NK-92 treated with Interleukin-12 subunit alpha and Interleukin-12 subunit beta, amount 100 ng/mL, for 24 hours (cell line): ENCODE measurements at regions not wholly inside any gene's neighbourhood (a gene's known extent, or its start where the extent isn't known, plus 50 kb on each side); places are given as distances from the start of the nearest gene placed in this dataset.

Experiments used
- DNase-seq: peaks from one replicate; lab custom pipeline; 2025; lab: John Stamatoyannopoulos, UW

- DNase-seq, result no peak
Measured at GRCh38 chr6:163661272-163661671, 246.8 kb downstream of the QKI start.

GRCh38 chr6:163659803-163660202 is 245.3 kb downstream of the QKI start:
- no peak for DNase-seq

- no peak for DNase-seq
Measured at GRCh38 chr6:163655217-163656121, 241.0 kb downstream of the QKI start.

GRCh38 chr6:163651915-163652668 is 237.6 kb downstream of the QKI start:
- DNase-seq, result no peak

- no peak for DNase-seq
Measured at GRCh38 chr6:163651426-163651825, 236.9 kb downstream of the QKI start.

- no peak for DNase-seq
Measured at GRCh38 chr6:163648868-163649267, 234.3 kb downstream of the QKI start.

GRCh38 chr6:163647624-163648023 is 233.1 kb downstream of the QKI start:
- no peak for DNase-seq

GRCh38 chr6:163646866-163647265 is 232.3 kb downstream of the QKI start:
- no peak for DNase-seq

- DNase-seq, result no peak
Measured at GRCh38 chr6:163646133-163646532, 231.6 kb downstream of the QKI start.

- no peak for DNase-seq
Measured at GRCh38 chr6:163645560-163645959, 231.0 kb downstream of the QKI start.

GRCh38 chr6:163643866-163644265 is 229.3 kb downstream of the QKI start:
- no peak for DNase-seq

- no peak for DNase-seq
Measured at GRCh38 chr6:163641706-163642105, 227.2 kb downstream of the QKI start.

- no peak for DNase-seq
Measured at GRCh38 chr6:163640641-163641040, 226.1 kb downstream of the QKI start.

GRCh38 chr6:163637524-163637923 is 223.0 kb downstream of the QKI start:
- no peak for DNase-seq

GRCh38 chr6:163635731-163636364 is 221.3 kb downstream of the QKI start:
- no peak for DNase-seq

- DNase-seq, result no peak
Measured at GRCh38 chr6:163635315-163635714, 220.8 kb downstream of the QKI start.

GRCh38 chr6:163634211-163635171 is 220.0 kb downstream of the QKI start:
- no peak for DNase-seq

- no peak for DNase-seq
Measured at GRCh38 chr6:163630991-163631390, 216.5 kb downstream of the QKI start.

GRCh38 chr6:163630572-163630971 is 216.1 kb downstream of the QKI start:
- no peak for DNase-seq

- no peak for DNase-seq
Measured at GRCh38 chr6:163630096-163630495, 215.6 kb downstream of the QKI start.
